ENCODE measurements at regions not wholly inside any gene's neighbourhood (a gene's known extent, or its start where the extent isn't known, plus 50 kb on each side); places are given as distances from the start of the nearest gene placed in this dataset.

GRCh38 chr16:6331770-6332169, 1000.9 kb upstream of the RBFOX1 start:
- TF ChIP-seq TOPORS (CRISPR knock-in tag; IDR thresholded peaks at IDR 0.05) (no peak), MBNL3 (CRISPR knock-in tag; conservative IDR thresholded peaks at IDR 0.05) (no peak), CTCF (CRISPR knock-in tag; IDR thresholded peaks at IDR 0.05) (no peak), ZBTB7A (CRISPR knock-in tag; IDR thresholded peaks at IDR 0.05) (no peak), EP300 (IDR thresholded peaks at IDR 0.05; ENCODE audit: low read depth in 2 of 2, low read length in 2 of 2) (no peak), EP300 (CRISPR knock-in tag; IDR thresholded peaks at IDR 0.05; ENCODE audit: borderline replicate concordance) (no peak), PATZ1 (CRISPR knock-in tag; IDR thresholded peaks at IDR 0.05) (no peak), ZNF274 (CRISPR knock-in tag; IDR thresholded peaks at IDR 0.05) (no peak), ATF7 (IDR thresholded peaks at IDR 0.05) (no peak), ATF7 (CRISPR knock-in tag; IDR thresholded peaks at IDR 0.05) (no peak), ZBTB21 (CRISPR knock-in tag; IDR thresholded peaks at IDR 0.05) (no peak)

All from HepG2 (cell line).